GM21786 (cell line): ENCODE measurements at regions not wholly inside any gene's neighbourhood (a gene's known extent, or its start where the extent isn't known, plus 50 kb on each side); places are given as distances from the start of the nearest gene placed in this dataset.

Source experiments
- ATAC-seq: cut with Tn5 transposase; IDR thresholded peaks from one replicate; pipeline ENCODE4 v1.9.1; 2021; ENCODE audit not compliant: unreplicated experiment

- peak; percentile 100 for ATAC-seq
Observed at GRCh38 chr4:124018383-124019317, 622.1 kb downstream of the SPRY1 start.

- no peak for ATAC-seq
Observed at GRCh38 chr4:124019749-124020549, 623.4 kb downstream of the SPRY1 start.

- no peak for ATAC-seq
Observed at GRCh38 chr4:124025000-124025399, 628.4 kb downstream of the SPRY1 start.

- ATAC-seq, result no peak
Observed at GRCh38 chr4:124025428-124025827, 628.8 kb downstream of the SPRY1 start.

- ATAC-seq, result no peak
Observed at GRCh38 chr4:124028182-124028581, 631.6 kb downstream of the SPRY1 start.

- no peak for ATAC-seq
Observed at GRCh38 chr4:124030147-124030546, 633.6 kb downstream of the SPRY1 start.

- ATAC-seq, result no peak
Observed at GRCh38 chr4:124032035-124032434, 635.4 kb downstream of the SPRY1 start.

- no peak for ATAC-seq
Observed at GRCh38 chr4:124035364-124036041, 638.9 kb downstream of the SPRY1 start.

GRCh38 chr4:124037236-124037635, 640.6 kb downstream of the SPRY1 start:
- ATAC-seq, result no peak

GRCh38 chr4:124044330-124044729, 647.7 kb downstream of the SPRY1 start:
- ATAC-seq, result no peak

- no peak for ATAC-seq
Observed at GRCh38 chr4:124044867-124045266, 648.3 kb downstream of the SPRY1 start.

GRCh38 chr4:124046190-124046589, 649.6 kb downstream of the SPRY1 start:
- ATAC-seq, result no peak

- ATAC-seq, result no peak
Observed at GRCh38 chr4:124053872-124054538, 657.4 kb downstream of the SPRY1 start.

GRCh38 chr4:124055336-124055735, 657.2 kb downstream of the ANKRD50 start:
- ATAC-seq, result no peak

- no peak for ATAC-seq
Observed at GRCh38 chr4:124055896-124056295, 656.6 kb downstream of the ANKRD50 start.

- peak; percentile 70 for ATAC-seq
Observed at GRCh38 chr4:124060261-124060918, 652.1 kb downstream of the ANKRD50 start.

GRCh38 chr4:124061413-124061812, 651.1 kb downstream of the ANKRD50 start:
- ATAC-seq, result no peak

- no peak for ATAC-seq
Observed at GRCh38 chr4:124065422-124065821, 647.1 kb downstream of the ANKRD50 start.

GRCh38 chr4:124065936-124066335, 646.6 kb downstream of the ANKRD50 start:
- no peak for ATAC-seq

GRCh38 chr4:124066595-124066994, 645.9 kb downstream of the ANKRD50 start:
- ATAC-seq, result no peak
